ENCODE measurements at regions not wholly inside any gene's neighbourhood (a gene's known extent, or its start where the extent isn't known, plus 50 kb on each side); places are given as distances from the start of the nearest gene placed in this dataset.

GRCh38 chr13:64077132-64077835 lies 2661.6 kb upstream of the PCDH20 start:
- peak; percentile 18 for DNase-seq

- DNase-seq, result peak; percentile 90
These were observed 2660.1 kb upstream of the PCDH20 start for GRCh38 chr13:64075543-64076271.

- DNase-seq, result no peak
These were observed 2659.4 kb upstream of the PCDH20 start for GRCh38 chr13:64074971-64075474.

GRCh38 chr13:64073203-64073602 lies 2657.6 kb upstream of the PCDH20 start:
- DNase-seq, result no peak

- DNase-seq, result no peak
These were observed 2655.7 kb upstream of the PCDH20 start for GRCh38 chr13:64071352-64071751.

GRCh38 chr13:64069892-64070291 lies 2654.2 kb upstream of the PCDH20 start:
- no peak for DNase-seq

- DNase-seq, result no peak
These were observed 2651.1 kb upstream of the PCDH20 start for GRCh38 chr13:64066711-64067110.

GRCh38 chr13:64061649-64062048 lies 2646.0 kb upstream of the PCDH20 start:
- no peak for DNase-seq

- no peak for DNase-seq
These were observed 2641.8 kb upstream of the PCDH20 start for GRCh38 chr13:64057372-64058020.

- peak; percentile 95 for DNase-seq
These were observed 2638.7 kb upstream of the PCDH20 start for GRCh38 chr13:64054321-64054720.

GRCh38 chr13:64052521-64052920 lies 2636.9 kb upstream of the PCDH20 start:
- DNase-seq, result peak; percentile 20

- no peak for DNase-seq
These were observed 2635.6 kb upstream of the PCDH20 start for GRCh38 chr13:64051278-64051677.

- no peak for DNase-seq
These were observed 2625.6 kb upstream of the PCDH20 start for GRCh38 chr13:64041296-64041695.

- no peak for DNase-seq
These were observed 2618.3 kb upstream of the PCDH20 start for GRCh38 chr13:64033921-64034320.

- DNase-seq, result no peak
These were observed 2613.9 kb upstream of the PCDH20 start for GRCh38 chr13:64029343-64030093.

- no peak for DNase-seq
These were observed 2612.9 kb upstream of the PCDH20 start for GRCh38 chr13:64028551-64028950.

- DNase-seq, result no peak
These were observed 2604.5 kb upstream of the PCDH20 start for GRCh38 chr13:64020126-64020525.

- no peak for DNase-seq
These were observed 2591.7 kb upstream of the PCDH20 start for GRCh38 chr13:64007339-64007738.

- no peak for DNase-seq
These were observed 2584.7 kb upstream of the PCDH20 start for GRCh38 chr13:64000321-64000720.

GRCh38 chr13:63999614-64000305 lies 2584.1 kb upstream of the PCDH20 start:
- DNase-seq, result no peak

GRCh38 chr13:63983366-63983765 lies 2567.7 kb upstream of the PCDH20 start:
- no peak for DNase-seq

GRCh38 chr13:63979951-63980350 lies 2564.3 kb upstream of the PCDH20 start:
- DNase-seq, result no peak
